Smooth muscle cell (in vitro differentiated cells): ENCODE measurements at regions not wholly inside any gene's neighbourhood (a gene's known extent, or its start where the extent isn't known, plus 50 kb on each side); places are given as distances from the start of the nearest gene placed in this dataset.

Experiments
- DNase-seq: peaks from one replicate; lab custom pipeline; 2025; ENCODE audit not compliant: unreplicated experiment; lab: John Stamatoyannopoulos, UW
- H2AFZ ChIP-seq: fragments of 200-600 bp; sonication (generic); 2 replicates; pipeline ENCODE4 v1.6.0; 2016; ENCODE audit warnings: antibody characterized with exemption, low read depth, mild to moderate bottlenecking
- H3F3A ChIP-seq: fragments of 200-600 bp; sonication (generic); 2 replicates; pipeline ENCODE4 v1.6.0; 2017; ENCODE audit warnings: antibody characterized with exemption, low read depth
- H3K27ac ChIP-seq: fragments of 200-600 bp; sonication (generic); 2 replicates; pipeline ENCODE4 v1.5.1; 2016; ENCODE audit warnings: low read depth, mild to moderate bottlenecking
- H3K27me3 ChIP-seq: fragments of 200-600 bp; sonication (generic); 2 replicates; pipeline ENCODE4 v1.6.1; 2016; ENCODE audit warnings: low read depth, mild to moderate bottlenecking
- H3K36me3 ChIP-seq: fragments of 200-600 bp; sonication (generic); 2 replicates; pipeline ENCODE4 v1.5.1; 2016; ENCODE audit warnings: low read depth
- H3K4me1 ChIP-seq: fragments of 200-600 bp; sonication (generic); 2 replicates; pipeline ENCODE4 v1.5.1; 2016; ENCODE audit warnings: low read depth
- H3K4me2 ChIP-seq: fragments of 200-600 bp; sonication (generic); 2 replicates; pipeline ENCODE4 v1.6.0; 2016; ENCODE audit warnings: mild to moderate bottlenecking
- H3K4me3 ChIP-seq: fragments of 200-600 bp; sonication (generic); 2 replicates; pipeline ENCODE4 v1.5.1; 2016; ENCODE audit warnings: mild to moderate bottlenecking
- H3K79me2 ChIP-seq: fragments of 200-600 bp; sonication (generic); 2 replicates; pipeline ENCODE4 v1.6.0; 2016; ENCODE audit warnings: low read depth, mild to moderate bottlenecking
- H3K9ac ChIP-seq: fragments of 200-600 bp; sonication (generic); 2 replicates; pipeline ENCODE4 v1.6.0; 2016; ENCODE audit warnings: low read depth
- H3K9me3 ChIP-seq: fragments of 200-600 bp; sonication (generic); replicated peaks from 2 replicates; pipeline ENCODE4 v1.5.1; 2016; ENCODE audit warnings: low read depth
- H4K20me1 ChIP-seq: fragments of 200-600 bp; sonication (generic); 2 replicates; pipeline ENCODE4 v1.6.0; 2016; ENCODE audit warnings: low read depth
- CTCF ChIP-seq: fragments of 200-600 bp; sonication (generic); IDR thresholded peaks from 2 replicates; pipeline ENCODE4 v1.5.1; 2017; ENCODE audit warnings: borderline replicate concordance, mild to moderate bottlenecking, antibody characterized with exemption; ENCODE audit not compliant: insufficient read depth, poor library complexity, severe bottlenecking
- WGBS: methylation state at CpG from one replicate; pipeline ENCODE4 v1.1.7; 2016; ENCODE audit warnings: low lambda C conversion rate; 5-methylcytosine and 5-hydroxymethylcytosine counted together

GRCh38 chr4:185868983-185869382 is 57.0 kb upstream of the SORBS2 start:
- TF ChIP-seq CTCF = no peak
- Histone ChIP-seq H3K4me1 (no peaks in the 10 kb centered on the region), H3K79me2 (no peaks in the 10 kb centered on the region), H3K27ac (no peak overlapping the region), H3K4me2 (no peak overlapping the region), H3K4me3 (no peak overlapping the region), H3K36me3 (no peaks in the 10 kb centered on the region), H3F3A (no peaks in the 10 kb centered on the region), H2AFZ (no peak overlapping the region), H4K20me1 (no peaks in the 10 kb centered on the region), H3K9me3 (no peaks in the 10 kb centered on the region), H3K27me3 (no peaks in the 10 kb centered on the region), H3K9ac (no peak overlapping the region)
- 92% methylated on average over 3 of the region's 3 CpGs for WGBS
- no peak for DNase-seq

GRCh38 chr4:185869427-185869826 is 57.4 kb upstream of the SORBS2 start:
- no peak overlapping the region for H3K4me3 ChIP-seq
- H3F3A ChIP-seq = no peaks in the 10 kb centered on the region
- H3K4me1 ChIP-seq = no peaks in the 10 kb centered on the region
- H3K27me3 ChIP-seq = no peaks in the 10 kb centered on the region
- WGBS = 87% methylated on average over 2 of the region's 2 CpGs
- no peaks in the 10 kb centered on the region for H4K20me1 ChIP-seq
- H3K36me3 ChIP-seq = no peaks in the 10 kb centered on the region
- H3K9me3 ChIP-seq = no peaks in the 10 kb centered on the region
- no peak for TF ChIP-seq CTCF
- DNase-seq = no peak
- no peak overlapping the region for H2AFZ ChIP-seq
- H3K9ac ChIP-seq = no peak overlapping the region
- no peaks in the 10 kb centered on the region for H3K79me2 ChIP-seq
- no peak overlapping the region for H3K4me2 ChIP-seq
- H3K27ac ChIP-seq = no peak overlapping the region

GRCh38 chr4:185870366-185870765 is 58.4 kb upstream of the SORBS2 start:
- TF ChIP-seq CTCF = no peak
- Histone ChIP-seq H3F3A (no peaks in the 10 kb centered on the region), H3K36me3 (no peaks in the 10 kb centered on the region), H3K79me2 (no peaks in the 10 kb centered on the region), H3K27ac (no peak overlapping the region), H2AFZ (no peak overlapping the region), H4K20me1 (no peaks in the 10 kb centered on the region), H3K4me1 (no peaks in the 10 kb centered on the region), H3K9me3 (no peaks in the 10 kb centered on the region), H3K4me3 (no peak overlapping the region), H3K4me2 (no peak overlapping the region), H3K27me3 (no peaks in the 10 kb centered on the region), H3K9ac (no peak overlapping the region)
- WGBS = 83% methylated on average over 14 of the region's 14 CpGs
- DNase-seq = no peak

- H3K9me3 ChIP-seq = no peaks in the 10 kb centered on the region
- H4K20me1 ChIP-seq = no peaks in the 10 kb centered on the region
- no peaks in the 10 kb centered on the region for H3K4me1 ChIP-seq
- no peak overlapping the region for H3K9ac ChIP-seq
- no peaks in the 10 kb centered on the region for H3K27me3 ChIP-seq
- H3K27ac ChIP-seq = no peak overlapping the region
- H3K79me2 ChIP-seq = no peaks in the 10 kb centered on the region
- DNase-seq = no peak
- H3K36me3 ChIP-seq = no peaks in the 10 kb centered on the region
- no peak overlapping the region for H2AFZ ChIP-seq
- TF ChIP-seq CTCF = no peak
- WGBS = 88% methylated on average over 7 of the region's 7 CpGs
- no peak overlapping the region for H3K4me3 ChIP-seq
- no peaks in the 10 kb centered on the region for H3F3A ChIP-seq
- H3K4me2 ChIP-seq = no peak overlapping the region
Observed at GRCh38 chr4:185872747-185873380, 60.9 kb upstream of the SORBS2 start.
